ENCODE measurements at regions not wholly inside any gene's neighbourhood (a gene's known extent, or its start where the extent isn't known, plus 50 kb on each side); places are given as distances from the start of the nearest gene placed in this dataset.
A peak's percentile ranks its signal among the peaks of the same experiment; 100 is the strongest.

DNA sequence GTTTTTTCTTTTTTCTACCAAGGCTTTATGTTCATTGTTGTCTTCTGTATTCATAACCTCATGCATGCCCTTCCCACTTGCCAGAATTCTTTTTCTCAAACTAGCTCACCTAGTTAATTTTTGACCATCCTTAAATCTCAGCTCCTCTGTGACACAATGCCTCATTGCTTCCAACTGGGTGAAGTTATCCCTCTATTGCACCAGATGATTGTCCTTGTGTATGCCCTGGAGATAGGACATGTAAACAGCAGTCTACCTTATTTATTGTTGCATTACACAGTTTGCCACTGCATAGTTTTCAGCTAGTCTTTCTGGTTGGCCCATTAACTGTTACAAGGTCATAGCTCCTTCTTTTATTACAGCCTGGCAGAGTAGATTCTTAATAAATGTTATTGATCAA lies 763.1 kb upstream of the COBL start:
- H3K4me1 ChIP-seq (ENCODE audit: control insufficient read depth, insufficient read depth, low read length): 0 out of 2 replicates have a peak, but pooled peaks cover 2% of the 10 kb centered on the region
- no peaks in the 10 kb centered on the region for H3K36me3 ChIP-seq (ENCODE audit: control insufficient read depth, insufficient read depth, low read length)
- H3K4me3 ChIP-seq (ENCODE audit: low read depth, low read length): no peak overlapping the region
- H3K27me3 ChIP-seq (ENCODE audit: control insufficient read depth, insufficient read depth, low read length): no peaks in the 10 kb centered on the region
- no peaks in the 10 kb centered on the region for H3K9me3 ChIP-seq (ENCODE audit: control insufficient read depth, insufficient read depth, low read length)
- no peak overlapping the region for H3K9ac ChIP-seq (ENCODE audit: low read depth, low read length)
- peak overlapping the region; percentile 9 for H3K27ac ChIP-seq (ENCODE audit: low read depth, low read length)

DNA sequence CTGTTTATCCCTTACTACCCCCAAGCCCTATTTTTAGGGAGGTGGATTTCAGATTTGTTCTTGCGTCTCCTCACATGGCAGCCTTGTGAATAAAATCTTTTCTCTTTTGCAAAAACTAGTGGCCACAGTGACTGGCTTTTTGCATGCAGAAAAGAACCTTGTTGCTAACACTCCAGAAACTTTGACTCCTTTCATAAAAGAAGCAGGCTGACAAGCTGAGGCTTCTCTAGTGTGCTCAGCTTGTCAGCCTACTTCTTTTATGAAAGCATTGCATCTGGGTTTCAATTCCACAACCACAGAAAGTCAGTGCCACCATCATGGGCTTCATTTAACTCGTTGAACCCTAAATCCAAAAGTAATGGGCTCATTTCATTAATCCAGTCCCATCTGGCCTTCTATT lies 761.0 kb upstream of the COBL start:
- H3K4me3 ChIP-seq (ENCODE audit: low read depth, low read length): no peak overlapping the region
- H3K4me1 ChIP-seq (ENCODE audit: control insufficient read depth, insufficient read depth, low read length): no peaks in the 10 kb centered on the region
- no peak overlapping the region for H3K9ac ChIP-seq (ENCODE audit: low read depth, low read length)
- H3K27me3 ChIP-seq (ENCODE audit: control insufficient read depth, insufficient read depth, low read length): no peaks in the 10 kb centered on the region
- no peaks in the 10 kb centered on the region for H3K36me3 ChIP-seq (ENCODE audit: control insufficient read depth, insufficient read depth, low read length)
- H3K27ac ChIP-seq (ENCODE audit: low read depth, low read length): no peak overlapping the region
- H3K9me3 ChIP-seq (ENCODE audit: control insufficient read depth, insufficient read depth, low read length): no peaks in the 10 kb centered on the region

DNA sequence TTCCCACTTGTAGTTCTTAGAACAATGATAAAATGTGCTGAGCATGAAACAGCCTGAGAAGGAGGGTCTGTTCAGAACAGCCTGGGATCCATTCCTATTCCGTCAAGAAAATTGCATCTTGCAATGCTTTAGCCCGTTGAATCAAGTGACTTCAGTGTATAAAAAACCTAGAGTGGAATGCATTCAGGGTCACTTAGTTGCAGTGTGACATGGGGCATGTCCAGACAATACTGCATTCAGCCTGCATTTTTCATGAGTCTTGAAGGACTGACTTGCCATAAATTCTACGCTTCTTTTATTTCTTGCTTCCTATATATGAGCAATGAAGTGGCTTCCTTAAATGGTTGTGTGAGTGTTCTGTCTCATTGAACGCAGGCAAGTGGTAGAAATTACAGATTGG lies 758.3 kb upstream of the COBL start:
- Histone ChIP-seq H3K4me1 (ENCODE audit: control insufficient read depth, insufficient read depth, low read length) (no peaks in the 10 kb centered on the region), H3K27me3 (ENCODE audit: control insufficient read depth, insufficient read depth, low read length) (no peaks in the 10 kb centered on the region), H3K27ac (ENCODE audit: low read depth, low read length) (no peak overlapping the region), H3K36me3 (ENCODE audit: control insufficient read depth, insufficient read depth, low read length) (no peaks in the 10 kb centered on the region), H3K9ac (ENCODE audit: low read depth, low read length) (no peak overlapping the region), H3K4me3 (ENCODE audit: low read depth, low read length) (no peak overlapping the region), H3K9me3 (ENCODE audit: control insufficient read depth, insufficient read depth, low read length) (no peaks in the 10 kb centered on the region)

DNA sequence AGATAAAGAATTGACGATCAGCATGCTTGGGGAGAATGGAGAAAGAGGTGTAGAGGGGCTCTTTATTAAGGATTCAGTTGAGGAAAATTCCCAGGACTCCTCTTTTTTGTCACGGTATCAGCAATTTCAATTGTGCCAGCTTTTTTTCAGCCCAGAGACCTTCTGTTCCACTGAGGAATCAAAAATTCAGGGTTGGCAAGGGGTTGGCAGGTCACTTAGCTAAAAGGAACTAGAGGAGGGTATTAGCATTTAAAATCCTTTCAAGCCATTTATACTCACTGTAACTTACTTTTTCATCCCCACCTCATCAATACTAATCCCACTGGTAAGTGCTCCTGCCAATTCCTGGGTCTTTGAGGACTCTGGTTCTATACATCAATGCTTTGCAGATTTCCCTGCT lies 757.5 kb upstream of the COBL start:
- no peak overlapping the region for H3K9ac ChIP-seq (ENCODE audit: low read depth, low read length)
- H3K4me1 ChIP-seq (ENCODE audit: control insufficient read depth, insufficient read depth, low read length): no peaks in the 10 kb centered on the region
- H3K36me3 ChIP-seq (ENCODE audit: control insufficient read depth, insufficient read depth, low read length): no peaks in the 10 kb centered on the region

DNA sequence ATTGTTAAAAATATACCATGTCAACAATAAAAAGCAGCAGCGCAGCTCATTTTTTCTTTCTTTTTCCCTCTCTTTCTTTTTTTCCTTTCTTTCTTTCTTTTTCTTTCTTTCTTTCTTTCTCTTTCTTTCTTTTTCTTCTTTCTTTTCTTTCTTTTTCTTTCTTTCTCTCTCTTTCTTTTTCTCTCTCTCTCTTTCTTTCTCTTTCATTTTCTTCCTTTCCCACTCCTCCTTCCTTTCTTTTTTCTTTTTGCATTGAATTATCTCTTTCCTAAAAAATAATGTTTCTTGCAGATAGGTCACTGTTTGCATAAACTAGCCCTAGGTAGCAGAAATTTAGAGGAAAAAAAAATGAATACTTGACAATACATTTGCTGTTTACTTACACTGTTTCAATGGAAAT lies 755.1 kb upstream of the COBL start:
- Histone ChIP-seq H3K4me1 (ENCODE audit: control insufficient read depth, insufficient read depth, low read length) (no peaks in the 10 kb centered on the region), H3K9me3 (ENCODE audit: control insufficient read depth, insufficient read depth, low read length) (no peaks in the 10 kb centered on the region), H3K27me3 (ENCODE audit: control insufficient read depth, insufficient read depth, low read length) (no peaks in the 10 kb centered on the region), H3K4me3 (ENCODE audit: low read depth, low read length) (no peak overlapping the region), H3K9ac (ENCODE audit: low read depth, low read length) (no peak overlapping the region), H3K27ac (ENCODE audit: low read depth, low read length) (no peak overlapping the region), H3K36me3 (ENCODE audit: control insufficient read depth, insufficient read depth, low read length) (no peaks in the 10 kb centered on the region)

More for the DNA sequence above, 757.5 kb upstream of the COBL start:
- H3K9me3 ChIP-seq (ENCODE audit: control insufficient read depth, insufficient read depth, low read length): no peaks in the 10 kb centered on the region
- no peaks in the 10 kb centered on the region for H3K27me3 ChIP-seq (ENCODE audit: control insufficient read depth, insufficient read depth, low read length)
- H3K27ac ChIP-seq (ENCODE audit: low read depth, low read length): no peak overlapping the region
- H3K4me3 ChIP-seq (ENCODE audit: low read depth, low read length): no peak overlapping the region

DNA sequence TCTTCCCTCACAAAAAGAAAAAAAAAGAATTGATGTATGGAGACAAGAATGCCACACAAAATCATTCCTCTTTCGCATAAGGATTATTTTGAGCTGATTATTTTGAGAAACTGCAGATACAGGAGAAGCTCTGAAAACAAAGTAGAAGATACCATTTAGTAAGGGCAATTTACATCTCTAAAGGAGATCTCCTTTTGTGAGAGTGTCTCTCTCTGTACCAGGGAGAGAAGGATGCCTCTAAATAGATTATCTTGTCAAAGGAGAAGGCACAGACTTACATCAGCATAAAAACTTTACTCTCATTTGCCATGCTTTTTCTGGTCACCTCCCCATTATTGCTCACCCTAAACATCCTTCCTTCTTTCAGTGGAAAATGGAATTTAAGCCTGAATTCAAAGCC lies 747.9 kb upstream of the COBL start:
- Histone ChIP-seq H3K9ac (ENCODE audit: low read depth, low read length) (no peak overlapping the region), H3K4me3 (ENCODE audit: low read depth, low read length) (no peak overlapping the region), H3K27me3 (ENCODE audit: control insufficient read depth, insufficient read depth, low read length) (no peaks in the 10 kb centered on the region), H3K4me1 (ENCODE audit: control insufficient read depth, insufficient read depth, low read length) (peaks cover 48% of the 10 kb centered on the region), H3K36me3 (ENCODE audit: control insufficient read depth, insufficient read depth, low read length) (no peaks in the 10 kb centered on the region), H3K27ac (ENCODE audit: low read depth, low read length) (peak overlapping the region; percentile 37), H3K9me3 (ENCODE audit: control insufficient read depth, insufficient read depth, low read length) (no peaks in the 10 kb centered on the region)

DNA sequence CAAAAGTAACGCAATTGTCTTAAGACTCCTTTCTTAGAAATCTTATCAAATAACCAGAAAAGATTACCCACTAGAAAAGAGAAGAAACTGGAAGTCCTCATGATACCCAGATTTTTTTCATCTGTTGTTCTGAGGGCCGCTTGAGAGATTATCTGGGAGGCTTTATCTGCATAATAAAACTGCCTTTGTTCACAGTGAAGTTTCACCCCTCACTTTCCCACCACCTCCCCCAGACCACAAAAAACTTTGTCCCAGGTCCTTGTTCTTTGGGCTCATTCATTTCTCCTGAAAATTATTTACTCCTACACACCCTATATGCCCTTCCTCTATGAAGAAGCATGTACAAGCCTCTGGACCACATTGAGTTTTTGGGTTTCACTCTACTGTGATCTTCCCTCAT lies 745.1 kb upstream of the COBL start:
- H3K27ac ChIP-seq (ENCODE audit: low read depth, low read length): peak overlapping the region; percentile 83
- H3K4me1 ChIP-seq (ENCODE audit: control insufficient read depth, insufficient read depth, low read length): peaks cover 48% of the 10 kb centered on the region
- H3K4me3 ChIP-seq (ENCODE audit: low read depth, low read length): peak overlapping the region; percentile 24
- no peaks in the 10 kb centered on the region for H3K36me3 ChIP-seq (ENCODE audit: control insufficient read depth, insufficient read depth, low read length)
- H3K9me3 ChIP-seq (ENCODE audit: control insufficient read depth, insufficient read depth, low read length): no peaks in the 10 kb centered on the region
- no peaks in the 10 kb centered on the region for H3K27me3 ChIP-seq (ENCODE audit: control insufficient read depth, insufficient read depth, low read length)
- no peak overlapping the region for H3K9ac ChIP-seq (ENCODE audit: low read depth, low read length)

DNA sequence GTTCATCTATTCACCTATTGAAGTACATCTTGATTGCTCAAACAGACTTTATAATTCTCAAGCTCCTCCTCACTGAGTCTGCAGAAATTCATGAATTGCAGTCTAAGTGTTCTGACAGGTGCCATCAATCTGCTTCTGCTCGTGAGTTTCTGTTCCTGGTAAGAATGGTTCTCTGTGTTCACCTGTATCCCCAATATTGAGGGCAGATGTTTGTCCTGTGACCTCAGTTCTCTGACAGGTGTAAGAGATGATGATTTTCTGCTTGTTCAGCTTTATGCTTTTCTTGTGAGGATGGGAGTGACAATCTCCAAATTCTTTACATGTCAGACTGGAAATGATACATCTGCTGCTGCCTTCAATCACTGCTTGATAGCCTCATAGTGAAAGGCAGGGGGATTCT lies 736.9 kb upstream of the COBL start:
- Histone ChIP-seq H3K27ac (ENCODE audit: low read depth, low read length) (no peak overlapping the region), H3K36me3 (ENCODE audit: control insufficient read depth, insufficient read depth, low read length) (no peaks in the 10 kb centered on the region), H3K9ac (ENCODE audit: low read depth, low read length) (no peak overlapping the region), H3K4me3 (ENCODE audit: low read depth, low read length) (no peak overlapping the region), H3K27me3 (ENCODE audit: control insufficient read depth, insufficient read depth, low read length) (no peaks in the 10 kb centered on the region), H3K4me1 (ENCODE audit: control insufficient read depth, insufficient read depth, low read length) (no peaks in the 10 kb centered on the region), H3K9me3 (ENCODE audit: control insufficient read depth, insufficient read depth, low read length) (no peaks in the 10 kb centered on the region)

DNA sequence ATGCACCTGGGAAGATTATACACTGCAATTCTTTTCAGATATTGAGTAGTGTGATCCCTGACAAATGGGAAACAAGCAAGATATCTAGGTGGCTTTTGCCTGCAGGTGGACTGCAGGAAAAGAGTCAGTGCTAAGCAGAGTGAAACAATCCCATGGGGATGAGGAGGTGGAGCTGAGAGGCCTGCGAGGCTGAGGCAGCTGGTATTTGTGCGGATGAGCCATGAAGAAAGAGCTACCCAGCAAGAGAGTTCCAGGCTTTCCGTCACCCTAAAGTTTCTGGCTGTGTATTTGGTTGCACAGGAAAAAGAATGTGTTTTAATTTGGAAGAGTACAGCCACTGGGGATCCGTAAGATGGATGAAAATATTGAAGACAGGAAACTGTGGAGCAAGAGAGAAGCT lies 714.1 kb upstream of the COBL start:
- no peak overlapping the region for H3K4me3 ChIP-seq (ENCODE audit: low read depth, low read length)

DNA sequence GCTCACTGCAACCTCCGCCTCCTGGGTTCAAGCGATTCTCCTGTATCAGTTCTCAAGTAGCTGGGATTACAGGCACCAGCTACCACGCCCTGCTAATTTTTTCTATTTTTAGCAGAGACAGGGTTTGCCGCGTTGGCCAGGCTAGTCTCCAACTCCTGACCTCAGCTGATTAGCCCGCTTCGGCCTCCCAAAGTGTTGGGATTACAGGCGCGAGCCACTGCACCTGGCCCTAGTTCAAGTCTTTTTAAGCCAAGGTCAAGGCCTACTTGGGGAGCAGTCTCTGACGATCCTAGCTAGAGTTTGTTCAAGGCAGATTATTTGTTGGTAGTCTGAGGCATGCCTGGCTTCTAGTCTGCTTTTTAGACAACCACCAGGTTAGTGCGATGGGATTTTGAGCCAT lies 709.5 kb upstream of the COBL start:
- Histone ChIP-seq H3K27me3 (ENCODE audit: control insufficient read depth, insufficient read depth, low read length) (no peaks in the 10 kb centered on the region), H3K4me1 (ENCODE audit: control insufficient read depth, insufficient read depth, low read length) (no peaks in the 10 kb centered on the region), H3K36me3 (ENCODE audit: control insufficient read depth, insufficient read depth, low read length) (no peaks in the 10 kb centered on the region), H3K9ac (ENCODE audit: low read depth, low read length) (no peak overlapping the region), H3K9me3 (ENCODE audit: control insufficient read depth, insufficient read depth, low read length) (no peaks in the 10 kb centered on the region), H3K4me3 (ENCODE audit: low read depth, low read length) (no peak overlapping the region), H3K27ac (ENCODE audit: low read depth, low read length) (no peak overlapping the region)

More for the DNA sequence above, 714.1 kb upstream of the COBL start:
- H3K36me3 ChIP-seq (ENCODE audit: control insufficient read depth, insufficient read depth, low read length): no peaks in the 10 kb centered on the region
- no peaks in the 10 kb centered on the region for H3K27me3 ChIP-seq (ENCODE audit: control insufficient read depth, insufficient read depth, low read length)
- no peak overlapping the region for H3K9ac ChIP-seq (ENCODE audit: low read depth, low read length)
- H3K9me3 ChIP-seq (ENCODE audit: control insufficient read depth, insufficient read depth, low read length): no peaks in the 10 kb centered on the region; the same call in 1 of the 2 replicates
- no peaks in the 10 kb centered on the region for H3K4me1 ChIP-seq (ENCODE audit: control insufficient read depth, insufficient read depth, low read length)
- H3K27ac ChIP-seq (ENCODE audit: low read depth, low read length): no peak overlapping the region

DNA sequence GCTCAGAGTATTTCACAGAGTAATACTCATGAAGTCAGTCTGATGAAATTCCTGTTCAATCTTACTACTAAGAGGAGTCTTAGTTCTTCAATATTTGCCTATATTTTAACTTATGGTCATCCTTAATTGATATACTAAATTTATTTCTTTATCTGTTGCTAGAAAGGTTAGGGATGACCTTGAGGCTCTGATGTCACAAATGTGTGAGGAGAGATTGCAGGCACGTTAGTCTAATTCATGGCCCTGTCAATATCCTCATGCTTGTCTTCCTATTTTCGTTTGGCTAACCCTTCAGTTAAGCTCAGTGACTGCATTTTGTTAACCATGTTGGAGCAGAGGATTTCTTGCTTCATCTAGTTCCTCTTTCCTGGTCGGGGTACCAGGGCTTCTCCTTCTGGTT lies 704.7 kb upstream of the COBL start:
- H3K4me3 ChIP-seq (ENCODE audit: low read depth, low read length): no peak overlapping the region
- H3K27ac ChIP-seq (ENCODE audit: low read depth, low read length): no peak overlapping the region
- no peaks in the 10 kb centered on the region for H3K36me3 ChIP-seq (ENCODE audit: control insufficient read depth, insufficient read depth, low read length)

DNA sequence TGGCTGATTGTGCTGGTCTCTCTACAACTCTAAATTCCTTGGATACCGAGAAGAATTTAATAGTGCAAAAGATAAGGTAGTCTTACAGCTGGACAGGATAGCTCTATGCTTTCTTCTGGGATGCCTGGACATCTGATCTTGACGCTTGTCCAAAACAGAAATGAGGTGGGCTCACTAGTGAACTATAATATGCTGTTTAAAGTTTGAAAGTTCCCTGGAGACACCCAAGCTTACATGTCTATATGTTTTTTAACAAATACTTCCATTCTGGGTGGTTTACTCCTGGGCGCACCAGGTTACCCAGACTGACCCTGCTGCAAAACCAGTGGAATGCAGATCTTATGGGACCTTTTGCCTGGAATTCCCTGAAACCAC lies 702.1 kb upstream of the COBL start:
- no peak overlapping the region for H3K27ac ChIP-seq (ENCODE audit: low read depth, low read length)
- H3K4me1 ChIP-seq (ENCODE audit: control insufficient read depth, insufficient read depth, low read length): peaks cover 14% of the 10 kb centered on the region
- no peaks in the 10 kb centered on the region for H3K27me3 ChIP-seq (ENCODE audit: control insufficient read depth, insufficient read depth, low read length)
- no peak overlapping the region for H3K9ac ChIP-seq (ENCODE audit: low read depth, low read length)
- H3K9me3 ChIP-seq (ENCODE audit: control insufficient read depth, insufficient read depth, low read length): no peaks in the 10 kb centered on the region
- no peaks in the 10 kb centered on the region for H3K36me3 ChIP-seq (ENCODE audit: control insufficient read depth, insufficient read depth, low read length)
- no peak overlapping the region for H3K4me3 ChIP-seq (ENCODE audit: low read depth, low read length)

More for the DNA sequence above, 704.7 kb upstream of the COBL start:
- Histone ChIP-seq H3K4me1 (ENCODE audit: control insufficient read depth, insufficient read depth, low read length) (peaks cover 14% of the 10 kb centered on the region), H3K9ac (ENCODE audit: low read depth, low read length) (no peak overlapping the region), H3K9me3 (ENCODE audit: control insufficient read depth, insufficient read depth, low read length) (no peaks in the 10 kb centered on the region), H3K27me3 (ENCODE audit: control insufficient read depth, insufficient read depth, low read length) (no peaks in the 10 kb centered on the region)
